Neural progenitor cell (in vitro differentiated cells): ENCODE measurements at regions not wholly inside any gene's neighbourhood (a gene's known extent, or its start where the extent isn't known, plus 50 kb on each side); places are given as distances from the start of the nearest gene placed in this dataset.

ENCODE experiments used
- EZH2 ChIP-seq: fragments of 200-600 bp; sonication (generic); IDR thresholded peaks from 2 replicates; pipeline ENCODE4 v1.6.1; 2017; ENCODE audit warnings: antibody characterized with exemption, mild to moderate bottlenecking, moderate library complexity
- EZH2phosphoT487 ChIP-seq: fragments of 200-600 bp; sonication (generic); IDR thresholded peaks from 2 replicates; pipeline ENCODE4 v1.6.1; 2017; ENCODE audit warnings: antibody characterized with exemption
- TF ChIP-seq, protein P1 (sequence below): fragments of 200-600 bp; sonication (generic); IDR thresholded peaks from 2 replicates; pipeline ENCODE4 v1.5.1; 2017; ENCODE audit warnings: antibody characterized with exemption, mild to moderate bottlenecking

DNA sequence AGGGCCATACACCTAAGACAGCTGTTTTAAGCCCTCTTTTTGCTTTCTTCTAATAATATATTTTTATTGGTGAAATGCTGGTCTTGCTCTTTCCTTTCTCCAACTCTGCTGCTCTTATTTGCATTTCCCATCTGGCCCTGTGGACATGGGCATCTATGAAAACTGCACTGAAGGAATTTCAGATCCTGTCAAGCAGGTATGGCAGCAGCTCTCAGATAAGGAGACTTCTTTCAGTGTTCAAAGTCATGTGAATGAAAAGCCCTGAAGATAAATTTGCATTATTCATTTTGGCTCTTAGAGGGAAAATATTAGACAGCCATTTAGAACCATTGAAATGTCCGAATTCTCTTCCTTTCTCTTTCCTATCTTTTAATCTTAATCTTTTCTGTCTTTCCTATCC is 668.0 kb upstream of the RIOK2 start:
- TF ChIP-seq, protein P1, sequence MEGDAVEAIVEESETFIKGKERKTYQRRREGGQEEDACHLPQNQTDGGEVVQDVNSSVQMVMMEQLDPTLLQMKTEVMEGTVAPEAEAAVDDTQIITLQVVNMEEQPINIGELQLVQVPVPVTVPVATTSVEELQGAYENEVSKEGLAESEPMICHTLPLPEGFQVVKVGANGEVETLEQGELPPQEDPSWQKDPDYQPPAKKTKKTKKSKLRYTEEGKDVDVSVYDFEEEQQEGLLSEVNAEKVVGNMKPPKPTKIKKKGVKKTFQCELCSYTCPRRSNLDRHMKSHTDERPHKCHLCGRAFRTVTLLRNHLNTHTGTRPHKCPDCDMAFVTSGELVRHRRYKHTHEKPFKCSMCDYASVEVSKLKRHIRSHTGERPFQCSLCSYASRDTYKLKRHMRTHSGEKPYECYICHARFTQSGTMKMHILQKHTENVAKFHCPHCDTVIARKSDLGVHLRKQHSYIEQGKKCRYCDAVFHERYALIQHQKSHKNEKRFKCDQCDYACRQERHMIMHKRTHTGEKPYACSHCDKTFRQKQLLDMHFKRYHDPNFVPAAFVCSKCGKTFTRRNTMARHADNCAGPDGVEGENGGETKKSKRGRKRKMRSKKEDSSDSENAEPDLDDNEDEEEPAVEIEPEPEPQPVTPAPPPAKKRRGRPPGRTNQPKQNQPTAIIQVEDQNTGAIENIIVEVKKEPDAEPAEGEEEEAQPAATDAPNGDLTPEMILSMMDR = no peak
- TF ChIP-seq EZH2 (no peak), EZH2phosphoT487 (no peak)
